BLaER1 (cell line): ENCODE measurements at regions not wholly inside any gene's neighbourhood (a gene's known extent, or its start where the extent isn't known, plus 50 kb on each side); places are given as distances from the start of the nearest gene placed in this dataset.

Experiments used
- H3K27ac ChIP-seq: shearing (Covaris generic); formaldehyde crosslinking; 2 replicates; pipeline ENCODE4 v1.8.1; 2022
- H3K27me3 ChIP-seq: shearing (Covaris generic); formaldehyde crosslinking; 2 replicates; pipeline ENCODE4 v1.8.1; 2022
- H3K36me3 ChIP-seq: shearing (Covaris generic); formaldehyde crosslinking; 2 replicates; pipeline ENCODE4 v1.8.1; 2022
- H3K4me1 ChIP-seq: shearing (Covaris generic); formaldehyde crosslinking; 2 replicates; pipeline ENCODE4 v1.8.1; 2022
- H3K4me2 ChIP-seq: shearing (Covaris generic); formaldehyde crosslinking; 2 replicates; pipeline ENCODE4 v1.8.1; 2022
- H3K4me3 ChIP-seq: shearing (Covaris generic); formaldehyde crosslinking; 2 replicates; pipeline ENCODE4 v1.8.1; 2022
- H3K9ac ChIP-seq: shearing (Covaris generic); formaldehyde crosslinking; 2 replicates; pipeline ENCODE4 v1.8.1; 2022
- H3K9me3 ChIP-seq: shearing (Covaris generic); formaldehyde crosslinking; 2 replicates; pipeline ENCODE4 v1.8.1; 2022
- H4K20me1 ChIP-seq: shearing (Covaris generic); formaldehyde crosslinking; 2 replicates; pipeline ENCODE4 v1.8.1; 2022
- Cebpa-rat ChIP-seq: shearing (Covaris generic); IDR thresholded peaks from 2 replicates; pipeline ENCODE4 v1.8.1; 2022

DNA sequence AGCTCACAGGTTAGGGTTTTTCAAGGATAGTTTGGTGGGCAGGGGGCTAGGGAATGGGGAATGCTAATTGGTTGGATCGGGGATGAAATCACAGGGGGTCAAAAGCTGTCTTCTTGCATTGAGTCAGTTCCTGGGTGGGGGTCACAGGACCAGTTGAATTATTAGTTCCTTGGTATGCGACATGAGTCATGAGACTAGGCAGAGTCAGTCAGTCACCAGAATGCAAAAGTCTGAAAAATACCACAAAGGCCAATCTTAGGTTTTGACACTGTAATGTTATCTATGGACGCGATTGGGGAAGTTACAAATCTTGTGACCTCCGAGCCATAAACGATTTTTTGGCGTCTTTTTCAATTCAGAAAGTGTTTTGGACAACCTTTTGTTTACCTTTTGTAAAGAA, 101.2 kb downstream of the ZNF519 start:
- no peak for TF ChIP-seq Cebpa-rat
- H3K4me3 ChIP-seq, result no peak overlapping the region
- H3K9ac ChIP-seq, result no peak overlapping the region
- no peaks in the 10 kb centered on the region for H3K27me3 ChIP-seq
- no peaks in the 10 kb centered on the region for H3K4me1 ChIP-seq
- no peaks in the 10 kb centered on the region for H4K20me1 ChIP-seq
- H3K4me2 ChIP-seq, result no peak overlapping the region
- no peak overlapping the region for H3K27ac ChIP-seq
- no peaks in the 10 kb centered on the region for H3K36me3 ChIP-seq
- no peaks in the 10 kb centered on the region for H3K9me3 ChIP-seq

- H3K4me3 ChIP-seq, result no peak overlapping the region
- H3K27me3 ChIP-seq, result no peaks in the 10 kb centered on the region
- H3K9ac ChIP-seq, result no peak overlapping the region
- no peaks in the 10 kb centered on the region for H3K9me3 ChIP-seq
- no peaks in the 10 kb centered on the region for H4K20me1 ChIP-seq
- H3K4me2 ChIP-seq, result no peak overlapping the region
- no peaks in the 10 kb centered on the region for H3K36me3 ChIP-seq
- no peak for TF ChIP-seq Cebpa-rat
- no peak overlapping the region for H3K27ac ChIP-seq
- no peaks in the 10 kb centered on the region for H3K4me1 ChIP-seq
Observed at GRCh38 chr18:14029512-14029911, 102.7 kb downstream of the ZNF519 start.

DNA sequence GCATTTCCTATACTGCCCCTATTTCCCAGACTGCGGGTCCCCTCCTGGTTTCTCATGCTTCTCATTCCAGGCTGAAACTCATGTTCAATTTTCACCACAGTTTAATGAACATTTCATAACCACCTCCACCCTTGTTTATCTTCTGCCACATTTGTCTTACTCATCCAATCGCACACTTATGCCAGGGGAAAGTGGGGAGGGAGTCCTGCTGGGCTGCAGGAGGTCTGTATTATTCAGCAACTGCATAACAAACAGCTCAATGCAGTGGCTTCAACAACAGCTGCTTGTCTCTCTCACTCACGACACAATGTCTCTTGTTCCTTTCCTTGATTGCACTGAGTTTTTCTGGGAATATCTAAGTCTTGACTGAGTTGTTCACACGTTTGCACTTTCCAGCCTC, 106.0 kb downstream of the ZNF519 start:
- TF ChIP-seq Cebpa-rat, result no peak
- Histone ChIP-seq H3K4me2 (no peak overlapping the region), H4K20me1 (no peaks in the 10 kb centered on the region), H3K4me3 (no peak overlapping the region), H3K36me3 (no peaks in the 10 kb centered on the region), H3K9ac (no peak overlapping the region), H3K4me1 (no peaks in the 10 kb centered on the region), H3K9me3 (no peaks in the 10 kb centered on the region), H3K27me3 (no peaks in the 10 kb centered on the region), H3K27ac (no peak overlapping the region)

DNA sequence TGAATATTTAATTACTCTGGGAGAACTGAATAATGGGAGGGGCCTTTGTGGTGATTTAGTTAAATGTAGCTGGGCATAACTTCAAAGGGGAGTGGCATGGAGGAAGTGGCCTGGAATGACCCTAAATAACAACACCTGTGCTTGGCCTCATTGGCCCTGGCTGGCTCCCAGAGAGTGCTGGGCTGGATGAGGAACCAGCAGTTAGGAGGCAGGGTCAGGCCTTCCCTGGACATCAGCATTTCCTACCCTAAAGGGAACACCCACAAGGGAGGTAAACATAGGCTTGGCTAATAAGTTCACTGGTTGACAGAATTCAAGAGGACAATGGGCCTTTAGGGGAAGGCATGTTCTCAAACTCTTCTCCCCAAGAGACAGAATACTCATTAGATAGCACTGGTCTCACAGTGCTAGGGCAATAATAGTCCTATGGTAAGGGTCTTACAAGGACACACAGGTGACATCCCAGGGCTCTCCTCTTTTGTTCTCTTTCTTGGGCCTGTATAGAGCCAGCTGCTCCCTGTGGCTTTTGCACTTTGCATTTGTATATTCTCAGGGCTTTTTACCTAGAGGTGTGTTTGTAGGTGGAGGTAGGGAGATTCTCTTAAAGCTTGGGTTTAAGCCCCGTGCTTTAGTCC, 106.8 kb downstream of the ZNF519 start:
- Histone ChIP-seq H3K27ac (no peak overlapping the region), H4K20me1 (no peaks in the 10 kb centered on the region), H3K9me3 (no peaks in the 10 kb centered on the region), H3K27me3 (no peaks in the 10 kb centered on the region), H3K36me3 (no peaks in the 10 kb centered on the region), H3K4me3 (no peak overlapping the region), H3K9ac (no peak overlapping the region), H3K4me2 (no peak overlapping the region), H3K4me1 (no peaks in the 10 kb centered on the region)
- no peak for TF ChIP-seq Cebpa-rat

- TF ChIP-seq Cebpa-rat, result no peak
- no peaks in the 10 kb centered on the region for H4K20me1 ChIP-seq
- peak overlapping the region; percentile 41 for H3K4me2 ChIP-seq
- H3K36me3 ChIP-seq, result no peaks in the 10 kb centered on the region
- no peak overlapping the region for H3K27ac ChIP-seq
- H3K9me3 ChIP-seq, result peaks cover 9% of the 10 kb centered on the region; the same call in 1 of the 2 replicates
- no peaks in the 10 kb centered on the region for H3K27me3 ChIP-seq
- no peak overlapping the region for H3K9ac ChIP-seq
- H3K4me3 ChIP-seq, result no peak overlapping the region
- H3K4me1 ChIP-seq, result peaks cover 27% of the 10 kb centered on the region
Observed at GRCh38 chr18:14015416-14015815, 100.1 kb upstream of the MC2R start.

GRCh38 chr18:14014456-14014855, 99.1 kb upstream of the MC2R start:
- Histone ChIP-seq H4K20me1 (no peaks in the 10 kb centered on the region), H3K9me3 (peaks cover 12% of the 10 kb centered on the region; the same call in 1 of the 2 replicates)

DNA sequence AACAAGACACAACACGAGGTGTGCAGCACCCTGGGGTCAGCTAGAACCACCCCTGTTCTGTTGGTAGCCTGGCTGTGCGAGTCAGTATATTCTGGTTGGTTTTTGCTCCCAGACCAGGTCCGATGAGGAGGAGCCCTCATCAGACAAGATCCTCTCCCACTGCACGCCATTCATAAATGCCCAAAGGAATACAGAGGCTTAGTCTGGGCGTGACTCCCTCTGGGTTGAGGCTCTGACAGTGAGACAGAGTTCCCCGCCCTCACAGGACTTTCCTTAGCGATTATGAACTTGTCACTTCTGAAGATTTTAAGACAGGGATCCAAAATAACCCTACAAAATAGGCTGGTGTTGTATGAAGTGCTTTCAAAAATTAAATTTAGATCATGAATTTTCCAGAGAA, 85.5 kb upstream of the MC2R start:
- Histone ChIP-seq H4K20me1 (no peaks in the 10 kb centered on the region), H3K36me3 (no peaks in the 10 kb centered on the region), H3K4me1 (no peaks in the 10 kb centered on the region), H3K9me3 (no peaks in the 10 kb centered on the region; the same call in 1 of the 2 replicates), H3K4me2 (no peak overlapping the region), H3K27ac (no peak overlapping the region), H3K27me3 (no peaks in the 10 kb centered on the region), H3K4me3 (no peak overlapping the region), H3K9ac (no peak overlapping the region)
- no peak for TF ChIP-seq Cebpa-rat

More at GRCh38 chr18:14014456-14014855, 99.1 kb upstream of the MC2R start:
- Histone ChIP-seq H3K4me1 (peaks cover 27% of the 10 kb centered on the region), H3K4me3 (no peak overlapping the region), H3K36me3 (no peaks in the 10 kb centered on the region), H3K27me3 (no peaks in the 10 kb centered on the region), H3K27ac (0 out of 2 replicates have a peak overlapping the region, but pooled peaks have one; percentile 15), H3K9ac (no peak overlapping the region), H3K4me2 (peak overlapping the region; percentile 41)
- TF ChIP-seq Cebpa-rat, result no peak

DNA sequence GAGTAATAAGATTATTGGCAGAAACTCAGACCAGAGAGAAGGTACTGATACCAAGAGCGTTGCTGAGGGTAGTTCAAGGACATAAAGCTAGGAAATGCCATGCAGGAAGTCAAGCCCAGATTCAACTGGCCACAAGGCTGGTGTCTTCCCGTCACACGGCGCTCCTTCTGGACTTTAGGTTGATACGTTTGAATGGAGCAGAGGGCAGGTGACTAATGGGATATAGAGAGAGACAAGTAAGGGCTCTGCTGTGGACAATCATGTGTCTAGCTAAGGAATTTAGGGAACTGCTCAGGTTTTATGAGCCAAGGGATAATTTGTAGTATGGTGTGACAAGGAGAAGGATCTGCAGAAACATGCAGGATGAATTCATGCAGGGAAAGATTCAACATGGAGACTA, 83.9 kb upstream of the MC2R start:
- Histone ChIP-seq H3K9me3 (no peaks in the 10 kb centered on the region; the same call in 1 of the 2 replicates), H3K9ac (no peak overlapping the region), H3K4me1 (no peaks in the 10 kb centered on the region), H4K20me1 (no peaks in the 10 kb centered on the region), H3K4me3 (no peak overlapping the region), H3K36me3 (no peaks in the 10 kb centered on the region), H3K27me3 (no peaks in the 10 kb centered on the region), H3K4me2 (no peak overlapping the region), H3K27ac (no peak overlapping the region)
- no peak for TF ChIP-seq Cebpa-rat

DNA sequence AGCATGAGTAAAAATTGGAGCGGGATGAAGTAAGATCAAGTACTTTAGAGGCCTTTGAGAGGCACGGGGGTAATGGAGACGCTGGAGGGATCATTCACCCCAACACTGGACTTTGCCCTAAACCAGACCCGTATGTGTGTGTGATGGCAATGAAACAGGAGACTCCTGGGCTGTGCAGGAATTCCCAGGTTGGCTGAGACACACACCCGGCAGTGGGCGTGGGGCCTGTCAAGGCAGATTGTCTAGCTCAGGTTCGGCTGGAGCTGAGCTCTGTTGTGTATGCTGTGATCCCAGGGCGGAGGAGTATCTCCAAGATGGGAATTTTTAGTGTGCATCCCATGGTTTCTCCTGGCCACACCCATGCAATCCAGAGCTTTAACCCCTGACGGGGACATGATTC, 83.2 kb upstream of the MC2R start:
- H3K4me2 ChIP-seq, result no peak overlapping the region
- H3K9ac ChIP-seq, result no peak overlapping the region
- no peak overlapping the region for H3K27ac ChIP-seq
- H3K4me3 ChIP-seq, result no peak overlapping the region
- no peaks in the 10 kb centered on the region for H3K27me3 ChIP-seq
- H4K20me1 ChIP-seq, result no peaks in the 10 kb centered on the region
- no peaks in the 10 kb centered on the region for H3K36me3 ChIP-seq
- H3K9me3 ChIP-seq, result no peaks in the 10 kb centered on the region; the same call in 1 of the 2 replicates
- H3K4me1 ChIP-seq, result no peaks in the 10 kb centered on the region
- no peak for TF ChIP-seq Cebpa-rat

- Histone ChIP-seq H4K20me1 (no peaks in the 10 kb centered on the region), H3K36me3 (no peaks in the 10 kb centered on the region), H3K9ac (no peak overlapping the region), H3K27me3 (no peaks in the 10 kb centered on the region), H3K4me3 (no peak overlapping the region), H3K9me3 (peaks cover 5% of the 10 kb centered on the region; the same call in 1 of the 2 replicates), H3K4me2 (no peak overlapping the region), H3K4me1 (no peaks in the 10 kb centered on the region), H3K27ac (no peak overlapping the region)
- no peak for TF ChIP-seq Cebpa-rat
Observed at GRCh38 chr18:13993730-13994129, 78.4 kb upstream of the MC2R start.
